HG03439 (cell line): ENCODE measurements at regions not wholly inside any gene's neighbourhood (a gene's known extent, or its start where the extent isn't known, plus 50 kb on each side); places are given as distances from the start of the nearest gene placed in this dataset.
"Not testable (repeated sequence)": the region's sequence is repeated elsewhere in the genome, so short reads cannot be mapped to it uniquely, and the experiment has no call there.

Experiments used
- ATAC-seq: cut with Tn5 transposase; IDR thresholded peaks from one replicate; pipeline ENCODE4 v1.9.1; 2021; ENCODE audit warnings: mild to moderate bottlenecking, moderate library complexity; ENCODE audit not compliant: unreplicated experiment

GRCh38 chr12:107826276-107826675 is 51.8 kb downstream of the ASCL4 start:
- ATAC-seq = no peak

- ATAC-seq = no peak
Measured at GRCh38 chr12:107829271-107829670, 54.8 kb downstream of the ASCL4 start.

- ATAC-seq = no peak
Measured at GRCh38 chr12:107832441-107832840, 57.9 kb downstream of the ASCL4 start.

- no peak for ATAC-seq
Measured at GRCh38 chr12:107840186-107840585, 65.7 kb downstream of the ASCL4 start.

- ATAC-seq = no peak
Measured at GRCh38 chr12:107843351-107844311, 69.1 kb downstream of the ASCL4 start.

DNA sequence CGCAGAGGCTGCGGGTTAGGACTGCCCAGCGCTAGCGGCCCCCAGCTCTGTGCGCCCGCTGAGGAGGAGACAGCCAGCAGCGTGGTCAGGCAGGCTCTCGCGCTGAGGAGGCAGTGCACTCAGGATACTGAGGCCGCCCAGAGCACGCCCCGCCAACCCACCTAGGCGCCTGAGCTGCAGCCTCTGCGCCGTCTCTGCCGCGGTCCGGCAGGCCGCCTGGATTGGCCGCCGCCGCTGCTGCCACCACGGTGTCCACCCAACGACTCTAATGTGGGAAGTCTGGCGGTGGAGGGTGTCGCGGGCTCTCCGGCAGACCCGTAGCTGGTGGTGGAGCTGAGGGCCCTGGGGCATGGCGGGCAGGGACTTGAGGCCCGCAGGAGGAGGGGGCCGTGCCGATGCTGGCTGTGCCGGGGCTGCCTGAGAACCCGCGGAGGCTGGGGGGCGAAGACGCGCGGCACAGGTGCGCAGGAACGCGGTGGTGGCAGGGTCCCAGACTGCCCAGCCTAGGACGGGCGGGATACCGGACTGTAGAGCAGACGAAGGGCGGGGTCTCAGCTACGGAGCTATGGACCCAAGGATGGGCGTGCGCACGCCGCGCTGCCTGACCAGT is 69.9 kb downstream of the ASCL4 start:
- ATAC-seq = no peak

GRCh38 chr12:107845226-107845979 is 70.9 kb downstream of the ASCL4 start:
- no peak for ATAC-seq

- ATAC-seq = no peak
Measured at GRCh38 chr12:107845980-107846659, 71.6 kb downstream of the ASCL4 start.

- no peak for ATAC-seq
Measured at GRCh38 chr12:107847430-107847829, 72.9 kb downstream of the ASCL4 start.

- ATAC-seq = no peak
Measured at GRCh38 chr12:107847830-107848229, 73.3 kb downstream of the ASCL4 start.

- ATAC-seq = no peak
Measured at GRCh38 chr12:107853479-107853878, 79.0 kb downstream of the ASCL4 start.

GRCh38 chr12:107855471-107855870 is 81.0 kb downstream of the ASCL4 start:
- no peak for ATAC-seq

GRCh38 chr12:107856096-107856495 is 81.6 kb downstream of the ASCL4 start:
- ATAC-seq = no peak

GRCh38 chr12:107857191-107857590 is 82.7 kb downstream of the ASCL4 start:
- no peak for ATAC-seq

GRCh38 chr12:107859367-107859766 is 84.9 kb downstream of the ASCL4 start:
- no peak for ATAC-seq

DNA sequence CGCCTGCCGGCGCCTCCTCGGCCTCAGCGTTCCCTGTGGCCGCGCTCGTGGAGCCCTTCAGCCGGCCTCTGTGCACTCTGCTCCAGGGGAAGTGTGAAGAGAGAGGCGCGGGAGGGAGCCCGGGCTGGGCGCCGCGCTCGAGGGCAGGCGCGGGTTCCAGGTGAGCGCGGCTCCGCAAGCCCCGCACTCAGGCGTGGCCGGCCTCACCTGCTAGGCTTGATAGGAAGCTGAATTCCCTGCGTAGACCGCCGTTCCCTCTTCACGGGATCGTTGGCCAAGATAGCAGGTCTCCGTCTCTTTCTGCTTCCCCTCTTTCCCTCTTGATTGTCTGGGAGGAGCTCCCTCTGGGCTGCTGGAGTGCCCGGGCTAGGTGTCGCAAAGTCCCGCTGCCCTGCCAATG is 89.7 kb downstream of the ASCL4 start:
- no peak for ATAC-seq

DNA sequence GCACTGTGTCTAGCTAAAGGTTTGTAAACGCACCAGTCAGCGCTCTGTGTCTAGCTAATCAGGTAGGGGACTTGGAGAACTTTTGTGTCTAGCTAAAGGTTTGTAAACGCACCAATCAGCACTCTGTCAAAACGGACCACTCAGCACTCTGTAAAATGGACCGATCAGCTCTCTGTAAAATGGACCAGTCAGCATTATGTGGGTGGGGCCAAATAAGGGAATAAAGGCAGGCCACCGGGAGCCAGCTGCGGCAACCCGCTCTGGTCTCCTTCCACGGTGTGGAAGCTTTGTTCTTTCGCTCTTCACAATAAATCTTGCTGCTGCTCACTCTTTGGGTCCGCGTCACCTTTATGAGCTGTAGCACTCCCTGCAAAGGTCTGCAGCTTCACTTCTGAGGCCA is 90.2 kb downstream of the ASCL4 start:
- ATAC-seq = not testable (repeated sequence)

DNA sequence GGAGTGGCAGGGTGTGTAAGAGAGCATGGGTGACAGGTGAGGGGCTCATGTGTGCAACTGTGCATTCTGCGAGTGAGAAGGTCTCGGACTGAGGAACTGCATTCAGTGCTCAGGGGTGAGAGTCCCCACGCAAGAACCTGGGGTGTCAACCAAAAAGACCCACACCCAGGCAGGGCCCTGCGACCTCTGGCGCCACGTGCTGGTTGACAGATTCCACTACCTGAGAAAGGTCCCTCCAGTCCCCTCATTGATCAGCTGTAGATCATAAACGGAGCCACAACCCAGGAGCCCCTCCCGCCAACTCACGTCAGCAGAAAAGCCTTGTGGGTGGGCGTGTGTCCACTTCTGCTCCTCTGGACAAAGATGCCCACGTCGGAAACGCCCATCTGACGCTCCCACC is 98.7 kb downstream of the ASCL4 start:
- ATAC-seq = no peak

GRCh38 chr12:107875786-107876185 is 101.3 kb downstream of the ASCL4 start:
- no peak for ATAC-seq

- ATAC-seq = no peak
Measured at GRCh38 chr12:107884769-107885694, 110.5 kb downstream of the ASCL4 start.
